Left ventricle myocardium inferior (tissue), 1 donor: ENCODE measurements at regions not wholly inside any gene's neighbourhood (a gene's known extent, or its start where the extent isn't known, plus 50 kb on each side); places are given as distances from the start of the nearest gene placed in this dataset.

ENCODE experiments used
- DNase-seq: peaks from one replicate; pipeline ENCODE4 v3.0.0-alpha.2; 2020
- H3K27ac ChIP-seq: fragments of 200-600 bp; replicated peaks from 2 replicates; pipeline ENCODE4 v1.8.0; 2021
- H3K27me3 ChIP-seq: fragments of 200-600 bp; 2 replicates; pipeline ENCODE4 v1.8.0; 2021; ENCODE audit warnings: low read depth
- H3K36me3 ChIP-seq: fragments of 200-600 bp; 2 replicates; pipeline ENCODE4 v1.8.0; 2021
- H3K4me1 ChIP-seq: fragments of 200-600 bp; 2 replicates; pipeline ENCODE4 v1.8.0; 2021
- H3K4me3 ChIP-seq: fragments of 200-600 bp; 2 replicates; pipeline ENCODE4 v1.8.0; 2021; ENCODE audit warnings: mild to moderate bottlenecking, moderate library complexity
- H3K9me3 ChIP-seq: fragments of 200-600 bp; replicated peaks from 2 replicates; pipeline ENCODE4 v1.8.0; 2021
- CTCF ChIP-seq: fragments of 200-600 bp; IDR thresholded peaks from 2 replicates; pipeline ENCODE4 v1.8.0; 2021; ENCODE audit warnings: antibody characterized with exemption, mild to moderate bottlenecking, borderline replicate concordance
- intact Hi-C: fragments of 100-400 bp; cut with micrococcal nuclease; formaldehyde crosslinking; loops from one replicate; pipeline ENCODE4 v1.11.0; 2022
- donor health status: DM: no; HTN: yes; CAD: no; lungs with severe emphysema.

GRCh38 chr14:71212093-71212492, 304.8 kb downstream of the PCNX1 start:
- intact Hi-C loops: no loop called here

GRCh38 chr14:71212683-71213107, 305.4 kb downstream of the PCNX1 start:
- TF ChIP-seq CTCF: no peak
- Histone ChIP-seq H3K9me3 (peaks cover 10% of the 10 kb centered on the region), H3K27ac (no peak overlapping the region), H3K4me3 (no peak overlapping the region), H3K27me3 (no peaks in the 10 kb centered on the region), H3K36me3 (no peaks in the 10 kb centered on the region), H3K4me1 (no peaks in the 10 kb centered on the region)
- no peak for DNase-seq
- intact Hi-C loops: no loop called here

More at GRCh38 chr14:71212093-71212492, 304.8 kb downstream of the PCNX1 start:
- DNase-seq: no peak
- Histone ChIP-seq H3K4me1 (peaks cover 4% of the 10 kb centered on the region), H3K36me3 (no peaks in the 10 kb centered on the region), H3K27ac (no peak overlapping the region), H3K9me3 (peaks cover 4% of the 10 kb centered on the region), H3K4me3 (no peak overlapping the region), H3K27me3 (no peaks in the 10 kb centered on the region)
- TF ChIP-seq CTCF: no peak

- no peak for TF ChIP-seq CTCF
Observed at GRCh38 chr14:71214241-71214640, 307.0 kb downstream of the PCNX1 start.

GRCh38 chr14:71220462-71220861, 313.2 kb downstream of the PCNX1 start:
- Histone ChIP-seq H3K36me3 (no peaks in the 10 kb centered on the region), H3K27me3 (no peaks in the 10 kb centered on the region), H3K9me3 (peaks cover 15% of the 10 kb centered on the region), H3K27ac (no peak overlapping the region), H3K4me1 (no peaks in the 10 kb centered on the region), H3K4me3 (no peak overlapping the region)
- intact Hi-C loops: no loop called here
- no peak for TF ChIP-seq CTCF
- DNase-seq: no peak

More at GRCh38 chr14:71214241-71214640, 307.0 kb downstream of the PCNX1 start:
- Histone ChIP-seq H3K36me3 (no peaks in the 10 kb centered on the region), H3K9me3 (peaks cover 15% of the 10 kb centered on the region), H3K4me3 (no peak overlapping the region), H3K27ac (no peak overlapping the region), H3K27me3 (no peaks in the 10 kb centered on the region), H3K4me1 (no peaks in the 10 kb centered on the region)
- intact Hi-C loops: no loop called here
- DNase-seq: no peak

- H3K4me3 ChIP-seq: no peak overlapping the region
- DNase-seq: no peak
- H3K36me3 ChIP-seq: no peaks in the 10 kb centered on the region
- no peaks in the 10 kb centered on the region for H3K4me1 ChIP-seq
- intact Hi-C loops: no loop called here
- H3K9me3 ChIP-seq: peaks cover 15% of the 10 kb centered on the region
- no peak for TF ChIP-seq CTCF
- H3K27ac ChIP-seq: no peak overlapping the region
- H3K27me3 ChIP-seq: no peaks in the 10 kb centered on the region
Observed at GRCh38 chr14:71221119-71221518, 313.9 kb downstream of the PCNX1 start.

GRCh38 chr14:71225113-71225512, 317.9 kb downstream of the PCNX1 start:
- intact Hi-C loops: no loop called here
- TF ChIP-seq CTCF: no peak

More at GRCh38 chr14:71225113-71225512, 317.9 kb downstream of the PCNX1 start:
- no peaks in the 10 kb centered on the region for H3K9me3 ChIP-seq
- H3K4me3 ChIP-seq: no peak overlapping the region
- DNase-seq: no peak
- no peaks in the 10 kb centered on the region for H3K4me1 ChIP-seq
- no peaks in the 10 kb centered on the region for H3K36me3 ChIP-seq
- no peaks in the 10 kb centered on the region for H3K27me3 ChIP-seq
- H3K27ac ChIP-seq: no peak overlapping the region
